ENCODE measurements at regions not wholly inside any gene's neighbourhood (a gene's known extent, or its start where the extent isn't known, plus 50 kb on each side); places are given as distances from the start of the nearest gene placed in this dataset.
A peak's percentile ranks its signal among the peaks of the same experiment; 100 is the strongest.

- ATAC-seq (ENCODE audit: low read depth) (peak; percentile 30; the same call in 1 of the 2 replicates), DNase-seq (peak; percentile 77)
- TF ChIP-seq MAFK (IDR thresholded peaks at IDR 0.05; ENCODE audit: low read depth, low read length), result no peak
- TF ChIP-seq ELK1 (IDR thresholded peaks at IDR 0.05; ENCODE audit: borderline replicate concordance, low read depth, low read length), result no peak
- peak; percentile 88 for TF ChIP-seq SMC3 (IDR thresholded peaks at IDR 0.05; ENCODE audit: low read depth, low read length)
- TF ChIP-seq RAD21 (IDR thresholded peaks at IDR 0.05; ENCODE audit: low read length), result peak; percentile 87
- no peak for TF ChIP-seq FOS (IDR thresholded peaks at IDR 0.05; ENCODE audit: low read depth, low read length)
- TF ChIP-seq CTCF (conservative IDR thresholded peaks at IDR 0.05; ENCODE audit: low read depth, low read length), result peak; percentile 84
- TF ChIP-seq POLR2A (IDR thresholded peaks at IDR 0.05; ENCODE audit: low read depth, low read length), result no peak
- no peak for TF ChIP-seq MAZ (IDR thresholded peaks at IDR 0.05; ENCODE audit: borderline replicate concordance, low read depth, low read length)
- in situ Hi-C loops (cut with MboI; ENCODE audit: low sequenced_read_pairs), result loop anchor here (5.0 to 25.0 kb wide), 2 partner anchors 180 to 295 kb away; partner anchors contain the start of gene CAV3
- Histone ChIP-seq H3K4me2 (ENCODE audit: low read depth, low read length) (no peak overlapping the region), H2BK15ac (ENCODE audit: low read depth, low read length) (peak overlapping the region; percentile 80; the same call in 1 of the 3 replicates), H3K23ac (ENCODE audit: low read depth, low read length) (no peak overlapping the region), H3K79me1 (ENCODE audit: low read depth in 1 of 2, low read length in 2 of 2) (peaks cover 0 to 9% of the 10 kb centered on the region in 2 experiments; a peak in 1 of 4 replicates), H4K91ac (ENCODE audit: insufficient read depth, low read depth, low read length) (peak overlapping the region; percentile 55; the same call in 1 of the 2 replicates), H3K4me1 (ENCODE audit: control insufficient read depth, insufficient read depth, low read length) (peaks cover 21% of the 10 kb centered on the region), H3K9me1 (ENCODE audit: insufficient read depth, low read length) (peaks cover 12% of the 10 kb centered on the region), H4K8ac (ENCODE audit: low read depth in 2 of 2, low read length in 2 of 2) (peak overlapping the region in 1 of 2 experiments; percentile 44; a peak in 2 of 4 replicates), H3K56ac (ENCODE audit: extremely low read depth, insufficient read depth, low read length) (peak overlapping the region; percentile 18; the same call in 1 of the 2 replicates), H4K5ac (ENCODE audit: low read depth, low read length) (peak overlapping the region; percentile 6; the same call in 1 of the 2 replicates), H2AK9ac (replicated peaks; ENCODE audit: low read depth, low read length, poor library complexity) (peak overlapping the region; percentile 89), H3K4ac (ENCODE audit: low read depth, low read length) (peak overlapping the region; percentile 98), H2BK20ac (ENCODE audit: low read depth, low read length) (peak overlapping the region; percentile 93), H4K20me1 (ENCODE audit: insufficient read depth, low read length) (no peaks in the 10 kb centered on the region), H3K9me3 (ENCODE audit: control insufficient read depth, insufficient read depth, low read length) (no peaks in the 10 kb centered on the region), H3K27ac (ENCODE audit: insufficient read depth, low read length) (peak overlapping the region; percentile 40; the same call in 1 of the 2 replicates), H3K36me3 (ENCODE audit: control insufficient read depth, insufficient read depth, low read length) (no peaks in the 10 kb centered on the region), H3K4me3 (ENCODE audit: insufficient read depth, low read depth, low read length) (no peak overlapping the region), H2BK5ac (ENCODE audit: low read depth, low read length, poor library complexity, severe bottlenecking) (peak overlapping the region; percentile 38), H3K14ac (replicated peaks; ENCODE audit: low read depth, low read length) (peak overlapping the region; percentile 11; the same call in 1 of the 2 replicates), H2AK5ac (ENCODE audit: low read depth, low read length) (peak overlapping the region; percentile 86; the same call in 1 of the 2 replicates), H3K27me3 (ENCODE audit: control insufficient read depth, insufficient read depth, low read length) (peaks cover 2% of the 10 kb centered on the region; the same call in 1 of the 2 replicates), H3K9ac (ENCODE audit: low read depth, low read length) (no peak overlapping the region), H2AFZ (replicated peaks; ENCODE audit: low read length, poor library complexity) (peak overlapping the region; percentile 75), H2BK120ac (ENCODE audit: low read depth, low read length) (peak overlapping the region; percentile 98), H3K18ac (ENCODE audit: low read depth, low read length) (peak overlapping the region; percentile 36; the same call in 1 of the 2 replicates)
- no TSS peak for BruUV-seq (replicated peaks)
- CTCF ChIA-PET, result interaction anchor here (0.7 to 1.3 kb wide), 10 partner anchors 10 to 865 kb away, joined by 3 to 7 read pairs (median 3); no protein-coding TSS in a partner anchor
- WGBS, 2 experiments (ENCODE audit: extremely low coverage in 2 of 2, insufficient read length in 1 of 2), result 50% methylated on average over 2 of the region's 8 CpGs; no CpG with 5 or more reads in 1 of the 2 experiments
- intact Hi-C loops (cut with micrococcal nuclease), result loop anchor here (1.0 to 10.0 kb wide), 8 partner anchors 93 to 625 kb away; partner anchors contain the start of genes OXTR and RAD18
- dilution Hi-C loops (cut with HindIII; ENCODE audit: low sequenced_read_pairs, unreplicated experiment), result no loop called here
- POLR2A ChIA-PET (ENCODE audit: unreplicated experiment), result interaction anchor here (0.7 kb wide), 1 partner anchor 150 kb away, joined by 3 read pairs; no protein-coding TSS in a partner anchor
Measured at GRCh38 chr3:8441969-8442559, 59.6 kb upstream of the LMCD1 start.

Measured in IMR-90 (cell line).